AG04449 (cell line): ENCODE measurements at regions not wholly inside any gene's neighbourhood (a gene's known extent, or its start where the extent isn't known, plus 50 kb on each side); places are given as distances from the start of the nearest gene placed in this dataset.
"Not testable (repeated sequence)": the region's sequence is repeated elsewhere in the genome, so short reads cannot be mapped to it uniquely, and the experiment has no call there.

Experiments used
- CTCF ChIA-PET: fragments of 350-600 bp; formaldehyde crosslinking; extraction: SDS; loops from one replicate; lab custom pipeline; 2021; ENCODE audit warnings: antibody characterized with exemption; lab: Yijun Ruan, JAX
- POLR2A ChIA-PET: fragments of 400-600, 350-600 bp; formaldehyde crosslinking; extraction: SDS; loops from one replicate; lab custom pipeline; 2020; ENCODE audit warnings: antibody characterized with exemption, inconsistent platforms; lab: Yijun Ruan, JAX
- DNase-seq: peaks from one replicate; pipeline ENCODE4 v3.0.0-alpha.2; 2010; ENCODE audit warnings: low read depth, low spot score
- H3K4me3 ChIP-seq: 2 replicates; pipeline ENCODE4 v1.5.1; 2011; ENCODE audit warnings: low read depth, mild to moderate bottlenecking, control low read depth, low read length
- CTCF ChIP-seq: IDR thresholded peaks from one replicate; pipeline ENCODE4 v1.5.1; 2011; ENCODE audit warnings: mild to moderate bottlenecking, moderate library complexity, low read length, control low read depth, inconsistent platforms; ENCODE audit not compliant: insufficient read depth; ENCODE audit errors: missing control alignments

- no peak for TF ChIP-seq CTCF
- DNase-seq: no peak
- ChIA-PET POLR2A (no interaction called here), CTCF (no interaction called here)
- H3K4me3 ChIP-seq: no peak overlapping the region
These were observed 62.3 kb upstream of the PPP1R12A start for GRCh38 chr12:79997096-79997791.

GRCh38 chr12:79995385-79996084 lies 60.6 kb upstream of the PPP1R12A start:
- CTCF ChIA-PET: interaction anchor here (0.9 to 1.3 kb wide), 2 partner anchors 12 to 192 kb away, joined by 3 read pairs; no protein-coding TSS in a partner anchor
- DNase-seq, H3K4me3 ChIP-seq, POLR2A ChIA-PET: not testable (repeated sequence)

- DNase-seq: no peak
- ChIA-PET CTCF (no interaction called here), POLR2A (no interaction called here)
- H3K4me3 ChIP-seq: no peak overlapping the region
- no peak for TF ChIP-seq CTCF
These were observed 58.4 kb upstream of the PPP1R12A start for GRCh38 chr12:79993106-79993862.

GRCh38 chr12:79991586-79991985 lies 56.7 kb upstream of the PPP1R12A start:
- DNase-seq: no peak
- ChIA-PET POLR2A (no interaction called here), CTCF (no interaction called here)
- TF ChIP-seq CTCF: no peak
- H3K4me3 ChIP-seq: no peak overlapping the region

GRCh38 chr12:79990509-79991338 lies 55.8 kb upstream of the PPP1R12A start:
- DNase-seq, CTCF ChIA-PET, H3K4me3 ChIP-seq, POLR2A ChIA-PET: not testable (repeated sequence)

GRCh38 chr12:79988368-79988767 lies 53.5 kb upstream of the PPP1R12A start:
- ChIA-PET POLR2A (no interaction called here), CTCF (interaction anchor here (1.1 kb wide), 1 partner anchor 78 kb away, joined by 3 read pairs; no protein-coding TSS in a partner anchor)
- TF ChIP-seq CTCF: no peak
- H3K4me3 ChIP-seq: no peak overlapping the region
- no peak for DNase-seq
